OCI-LY1 (cell line): ENCODE measurements at regions not wholly inside any gene's neighbourhood (a gene's known extent, or its start where the extent isn't known, plus 50 kb on each side); places are given as distances from the start of the nearest gene placed in this dataset.

Experiments used
- CTCF ChIP-seq: fragments of 200-600 bp; sonication (generic), shearing (Covaris generic); IDR thresholded peaks from 2 replicates; pipeline ENCODE4 v1.5.1; 2017; ENCODE audit warnings: mild to moderate bottlenecking, antibody characterized with exemption, low read length, moderate library complexity, mixed read lengths
- EZH2 ChIP-seq: fragments of 200-600 bp; sonication (generic), shearing (Covaris generic); IDR thresholded peaks from 2 replicates; pipeline ENCODE4 v1.8.0; 2017; ENCODE audit warnings: borderline replicate concordance, mixed run types, mild to moderate bottlenecking, antibody characterized with exemption, low read length, moderate library complexity, mixed read lengths

- TF ChIP-seq CTCF (no peak), EZH2 (no peak)
These were observed 1004.1 kb downstream of the TBL1XR1 start for GRCh38 chr3:176193032-176193730.
